GM21576 (cell line): ENCODE measurements at regions not wholly inside any gene's neighbourhood (a gene's known extent, or its start where the extent isn't known, plus 50 kb on each side); places are given as distances from the start of the nearest gene placed in this dataset.

Experiments used
- ATAC-seq: cut with Tn5 transposase; IDR thresholded peaks from one replicate; pipeline ENCODE4 v1.9.1; 2021; ENCODE audit warnings: mild to moderate bottlenecking, moderate library complexity; ENCODE audit not compliant: unreplicated experiment

- ATAC-seq = no peak
Measured at GRCh38 chr3:135460273-135460672, 505.3 kb upstream of the PPP2R3A start.

GRCh38 chr3:135471911-135472310 lies 493.6 kb upstream of the PPP2R3A start:
- no peak for ATAC-seq

- ATAC-seq = no peak
Measured at GRCh38 chr3:135473449-135473848, 492.1 kb upstream of the PPP2R3A start.

- ATAC-seq = no peak
Measured at GRCh38 chr3:135487261-135487660, 478.3 kb upstream of the PPP2R3A start.

- no peak for ATAC-seq
Measured at GRCh38 chr3:135490219-135490915, 475.2 kb upstream of the PPP2R3A start.

GRCh38 chr3:135491491-135492205 lies 473.9 kb upstream of the PPP2R3A start:
- no peak for ATAC-seq

GRCh38 chr3:135495891-135496290 lies 469.6 kb upstream of the PPP2R3A start:
- no peak for ATAC-seq

GRCh38 chr3:135497979-135498378 lies 467.5 kb upstream of the PPP2R3A start:
- ATAC-seq = no peak

- ATAC-seq = no peak
Measured at GRCh38 chr3:135499426-135499825, 466.1 kb upstream of the PPP2R3A start.

GRCh38 chr3:135500034-135500433 lies 465.5 kb upstream of the PPP2R3A start:
- ATAC-seq = no peak

- no peak for ATAC-seq
Measured at GRCh38 chr3:135503065-135503759, 462.3 kb upstream of the PPP2R3A start.

GRCh38 chr3:135503760-135504686 lies 461.5 kb upstream of the PPP2R3A start:
- peak; percentile 71 for ATAC-seq

GRCh38 chr3:135513106-135514059 lies 452.1 kb upstream of the PPP2R3A start:
- no peak for ATAC-seq

- ATAC-seq = no peak
Measured at GRCh38 chr3:135514060-135514448, 451.5 kb upstream of the PPP2R3A start.

GRCh38 chr3:135516143-135516542 lies 449.4 kb upstream of the PPP2R3A start:
- ATAC-seq = no peak

- ATAC-seq = no peak
Measured at GRCh38 chr3:135528413-135529015, 437.0 kb upstream of the PPP2R3A start.

GRCh38 chr3:135532021-135532420 lies 433.5 kb upstream of the PPP2R3A start:
- no peak for ATAC-seq

- no peak for ATAC-seq
Measured at GRCh38 chr3:135538123-135538522, 427.4 kb upstream of the PPP2R3A start.

GRCh38 chr3:135539351-135539750 lies 426.2 kb upstream of the PPP2R3A start:
- no peak for ATAC-seq
